SK-N-SH (cell line): ENCODE measurements at regions not wholly inside any gene's neighbourhood (a gene's known extent, or its start where the extent isn't known, plus 50 kb on each side); places are given as distances from the start of the nearest gene placed in this dataset.

Experiments
- CTCF ChIA-PET: fragments of 300-600, 350-600 bp; formaldehyde crosslinking; extraction: SDS; loops from one replicate; lab custom pipeline; 2021; lab: Yijun Ruan, JAX
- POLR2A ChIA-PET: fragments of 350-600 bp; sonication (Branson Sonifier 250); formaldehyde crosslinking; extraction: SDS; loops from one replicate; lab custom pipeline; 2020; ENCODE audit warnings: antibody characterized with exemption, inconsistent platforms; lab: Yijun Ruan, JAX
- DNase-seq: peaks from one replicate; pipeline ENCODE4 v3.0.0; 2012
- H2AFZ ChIP-seq: fragments of 200-600 bp; sonication (generic); 2 replicates; pipeline ENCODE4 v1.8.1; 2016; ENCODE audit warnings: antibody characterized with exemption, mild to moderate bottlenecking, low read depth
- H3F3A ChIP-seq: fragments of 200-600 bp; sonication (generic); replicated peaks from 2 replicates; pipeline ENCODE3; 2016; ENCODE audit warnings: antibody characterized with exemption, mild to moderate bottlenecking; ENCODE audit not compliant: insufficient read depth
- H3K27ac ChIP-seq, 2 experiments: fragments of 200-500 bp in 1 of 2; fragments of 200-600 bp in 1 of 2; sonication (Bioruptor generic) in 1 of 2; sonication (generic), shearing (Covaris generic) in 1 of 2; 2 replicates each; pipeline versions ENCODE4 v1.5.1 to v1.6.1; 2014 to 2016; ENCODE audit warnings: low read depth in 2 of 2, inconsistent platforms in 1 of 2, low read length in 1 of 2, mild to moderate bottlenecking in 1 of 2, mixed read lengths in 1 of 2
- H3K27me3 ChIP-seq: fragments of 200-600 bp; sonication (generic), shearing (Covaris generic); 2 replicates; pipeline ENCODE4 v1.6.1; 2016; ENCODE audit warnings: mixed run types; ENCODE audit not compliant: insufficient read depth
- H3K36me3 ChIP-seq, 2 experiments: fragments of 200-500 bp in 1 of 2; fragments of 200-600 bp in 1 of 2; sonication (Bioruptor generic) in 1 of 2; sonication (generic) in 1 of 2; replicated peaks in 1 of 2; 2 replicates each; pipeline versions ENCODE3 to v1.5.1; 2014 to 2016; ENCODE audit warnings: low read length in 1 of 2, mild to moderate bottlenecking in 1 of 2; ENCODE audit not compliant: insufficient read depth in 2 of 2, control insufficient read depth in 1 of 2
- H3K4me1 ChIP-seq, 2 experiments: fragments of 200-500 bp in 1 of 2; fragments of 200-600 bp in 1 of 2; sonication (Bioruptor generic) in 1 of 2; sonication (generic), shearing (Covaris generic) in 1 of 2; 2 replicates each; pipeline versions ENCODE4 v1.5.1 to v1.6.1; 2014 to 2016; ENCODE audit warnings: low read depth in 1 of 2, low read length in 1 of 2, mixed run types in 1 of 2; ENCODE audit not compliant: insufficient read depth in 2 of 2, control insufficient read depth in 1 of 2
- H3K4me2 ChIP-seq: fragments of 200-600 bp; sonication (generic), shearing (Covaris generic); 2 replicates; pipeline ENCODE4 v1.6.1; 2017; ENCODE audit warnings: mixed run types
- H3K4me3 ChIP-seq, 2 experiments: fragments of 200-500 bp in 1 of 2; fragments of 200-600 bp in 1 of 2; sonication (Bioruptor generic) in 1 of 2; sonication (generic), shearing (Covaris generic) in 1 of 2; 2 replicates each; pipeline versions ENCODE4 v1.5.1 to v1.8.1; 2014 to 2016; ENCODE audit warnings: low read depth in 2 of 2, inconsistent platforms in 1 of 2, low read length in 1 of 2, mild to moderate bottlenecking in 1 of 2, mixed read lengths in 1 of 2, moderate library complexity in 1 of 2
- H3K79me2 ChIP-seq: fragments of 200-600 bp; sonication (generic); 2 replicates; pipeline ENCODE4 v1.8.1; 2017; ENCODE audit warnings: mild to moderate bottlenecking; ENCODE audit not compliant: insufficient read depth
- H3K9ac ChIP-seq: fragments of 200-600 bp; sonication (generic); 2 replicates; pipeline ENCODE4 v1.6.1; 2017; ENCODE audit warnings: mixed run types
- H3K9me2 ChIP-seq: fragments of 200-600 bp; sonication (generic); 2 replicates; pipeline ENCODE4 v1.6.1; 2017; ENCODE audit warnings: mixed run types
- H3K9me3 ChIP-seq: fragments of 200-600 bp; sonication (generic); 2 replicates; pipeline ENCODE4 v1.6.1; 2017; ENCODE audit warnings: mixed run types, mild to moderate bottlenecking, moderate library complexity
- H4K20me1 ChIP-seq: fragments of 200-600 bp; sonication (generic); 2 replicates; pipeline ENCODE4 v1.6.1; 2017; ENCODE audit warnings: mild to moderate bottlenecking, mixed run types; ENCODE audit not compliant: insufficient read depth
- EP300 ChIP-seq, 2 experiments: IDR thresholded peaks; 2 replicates each; pipeline versions ENCODE4 v1.4.0 to v1.6.1; 2012; ENCODE audit warnings: borderline replicate concordance in 1 of 2, low read depth in 1 of 2, low read length in 1 of 2
- MXI1 ChIP-seq: IDR thresholded peaks from 2 replicates; pipeline ENCODE4 v1.6.1; 2012; ENCODE audit warnings: mild to moderate bottlenecking, low read depth, low read length, improper control_type of control experiment
- NFIC ChIP-seq: IDR thresholded peaks from 2 replicates; pipeline ENCODE4 v1.4.0; 2012; ENCODE audit warnings: borderline replicate concordance
- NRF1 ChIP-seq: IDR thresholded peaks from 2 replicates; pipeline ENCODE4 v1.6.1; 2012; ENCODE audit warnings: low read depth, mild to moderate bottlenecking, low read length
- RAD21 ChIP-seq: IDR thresholded peaks from 2 replicates; pipeline ENCODE4 v1.6.1; 2012; ENCODE audit warnings: mild to moderate bottlenecking, low read length
- TAF1 ChIP-seq: IDR thresholded peaks from 2 replicates; pipeline ENCODE4 v1.6.1; 2012; ENCODE audit warnings: low read depth, mild to moderate bottlenecking, low read length, moderate library complexity, borderline replicate concordance
- WGBS: methylation state at CpG from one replicate; pipeline ENCODE4 v1.1.6; 2017; ENCODE audit warnings: low lambda C conversion rate; 5-methylcytosine and 5-hydroxymethylcytosine counted together
- TF ChIP-seq, protein P1 (sequence below): fragments of 200-600 bp; sonication (generic); IDR thresholded peaks from 2 replicates; pipeline ENCODE4 v1.6.1; 2017; ENCODE audit warnings: antibody characterized with exemption, mild to moderate bottlenecking, moderate library complexity
- TF ChIP-seq, protein P2 (sequence below): IDR thresholded peaks from 2 replicates; pipeline ENCODE4 v1.4.0; 2012; ENCODE audit warnings: low read depth, borderline replicate concordance

DNA sequence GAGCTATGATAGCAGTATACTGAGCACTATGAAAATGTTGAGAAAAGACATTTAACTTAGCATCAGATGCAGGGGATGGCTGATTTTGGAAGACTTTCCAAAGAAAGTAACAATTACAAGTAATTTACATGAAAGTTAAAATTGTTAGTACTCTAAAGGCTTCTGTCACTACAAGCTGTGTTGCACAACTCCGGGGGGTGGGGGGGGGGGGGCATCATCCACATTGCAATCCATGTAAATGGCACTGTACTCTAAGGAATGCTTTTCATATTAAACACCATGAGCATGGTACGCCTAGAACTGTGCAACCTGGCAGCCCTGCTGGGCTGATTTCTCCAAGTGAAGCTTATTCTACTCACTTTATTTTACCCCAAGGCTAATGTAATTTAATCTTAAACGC is 363.4 kb downstream of the TMA16 start:
- ChIA-PET CTCF (interaction anchor here (0.6 kb wide), 1 partner anchor 525 kb away, joined by 4 read pairs; no protein-coding TSS in a partner anchor), POLR2A (no interaction called here)
- H4K20me1 ChIP-seq = no peaks in the 10 kb centered on the region
- WGBS = 0% methylated on average over 3 of the region's 3 CpGs
- H3K4me1 ChIP-seq = no peaks in the 10 kb centered on the region
- no peak for DNase-seq
- no peaks in the 10 kb centered on the region for H3K9me3 ChIP-seq
- no peak overlapping the region for H2AFZ ChIP-seq
- no peaks in the 10 kb centered on the region for H3K27me3 ChIP-seq
- H3K4me2 ChIP-seq = no peak overlapping the region
- TF ChIP-seq MXI1 (no peak), RAD21 (no peak), NFIC (no peak)
- TF ChIP-seq, protein P1, sequence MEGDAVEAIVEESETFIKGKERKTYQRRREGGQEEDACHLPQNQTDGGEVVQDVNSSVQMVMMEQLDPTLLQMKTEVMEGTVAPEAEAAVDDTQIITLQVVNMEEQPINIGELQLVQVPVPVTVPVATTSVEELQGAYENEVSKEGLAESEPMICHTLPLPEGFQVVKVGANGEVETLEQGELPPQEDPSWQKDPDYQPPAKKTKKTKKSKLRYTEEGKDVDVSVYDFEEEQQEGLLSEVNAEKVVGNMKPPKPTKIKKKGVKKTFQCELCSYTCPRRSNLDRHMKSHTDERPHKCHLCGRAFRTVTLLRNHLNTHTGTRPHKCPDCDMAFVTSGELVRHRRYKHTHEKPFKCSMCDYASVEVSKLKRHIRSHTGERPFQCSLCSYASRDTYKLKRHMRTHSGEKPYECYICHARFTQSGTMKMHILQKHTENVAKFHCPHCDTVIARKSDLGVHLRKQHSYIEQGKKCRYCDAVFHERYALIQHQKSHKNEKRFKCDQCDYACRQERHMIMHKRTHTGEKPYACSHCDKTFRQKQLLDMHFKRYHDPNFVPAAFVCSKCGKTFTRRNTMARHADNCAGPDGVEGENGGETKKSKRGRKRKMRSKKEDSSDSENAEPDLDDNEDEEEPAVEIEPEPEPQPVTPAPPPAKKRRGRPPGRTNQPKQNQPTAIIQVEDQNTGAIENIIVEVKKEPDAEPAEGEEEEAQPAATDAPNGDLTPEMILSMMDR = no peak
- H3K36me3 ChIP-seq = no peaks in the 10 kb centered on the region
- no peak overlapping the region for H3K27ac ChIP-seq
- no peaks in the 10 kb centered on the region for H3K79me2 ChIP-seq
- no peak overlapping the region for H3K4me3 ChIP-seq
- H3K9ac ChIP-seq = no peak overlapping the region
- H3F3A ChIP-seq = no peaks in the 10 kb centered on the region
- H3K9me2 ChIP-seq = no peaks in the 10 kb centered on the region

DNA sequence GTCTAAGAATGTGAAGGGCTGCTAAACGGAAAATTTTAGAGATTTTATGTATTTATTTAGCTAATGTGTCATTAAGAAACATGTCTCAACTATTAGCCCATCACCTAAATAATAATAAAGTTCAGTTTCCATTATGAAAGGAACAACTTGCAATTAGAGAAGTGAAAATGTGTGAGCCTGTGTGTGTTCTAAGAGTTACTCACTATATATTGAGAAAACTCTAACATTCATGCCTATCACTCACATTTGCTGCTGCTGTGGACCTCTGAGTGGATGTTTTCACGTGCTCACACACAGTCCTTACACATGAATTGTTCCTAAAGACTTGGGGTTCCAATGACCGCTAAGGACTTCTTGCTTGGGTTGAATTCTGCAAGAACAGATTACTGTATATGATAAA is 364.0 kb downstream of the TMA16 start:
- Histone ChIP-seq H3K27ac (no peak overlapping the region), H3F3A (no peaks in the 10 kb centered on the region), H3K4me3 (no peak overlapping the region), H3K36me3 (no peaks in the 10 kb centered on the region), H3K27me3 (no peaks in the 10 kb centered on the region), H3K79me2 (no peaks in the 10 kb centered on the region), H3K9me2 (no peaks in the 10 kb centered on the region), H4K20me1 (no peaks in the 10 kb centered on the region), H3K4me2 (no peak overlapping the region), H3K9me3 (no peaks in the 10 kb centered on the region), H3K9ac (no peak overlapping the region), H3K4me1 (no peaks in the 10 kb centered on the region), H2AFZ (0 out of 2 replicates have a peak overlapping the region, but pooled peaks have one; percentile 16)
- CTCF ChIA-PET = no interaction called here
- TF ChIP-seq EP300 (IDR thresholded peaks at IDR 0.05; ENCODE audit: borderline replicate concordance in 1 of 2, low read depth in 1 of 2, low read length in 1 of 2) = no peak
- TF ChIP-seq TAF1 = no peak
- no peak for TF ChIP-seq NFIC
- POLR2A ChIA-PET = no interaction called here
- no peak for DNase-seq
- under 1% methylated on average over 3 of the region's 3 CpGs for WGBS

DNA sequence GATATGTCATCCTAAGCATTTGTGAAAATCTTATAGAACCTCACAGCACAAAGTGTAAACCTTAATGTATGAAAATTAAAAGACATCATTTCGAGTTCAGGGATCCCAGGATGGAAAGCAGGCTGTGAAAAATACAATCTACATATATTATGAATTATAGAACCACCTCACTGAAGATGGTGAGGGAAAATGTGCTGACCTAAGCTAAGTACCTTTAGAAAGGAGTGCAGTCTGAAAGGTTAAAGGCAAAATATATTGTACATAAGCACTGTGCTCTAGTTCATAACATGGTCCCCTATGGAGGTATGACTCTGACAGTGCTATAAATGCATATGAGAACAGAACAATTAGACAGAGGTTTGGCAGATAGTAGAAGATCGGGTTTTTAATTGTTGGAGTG is 368.6 kb downstream of the TMA16 start:
- Histone ChIP-seq H3K4me3 (no peak overlapping the region), H3F3A (no peaks in the 10 kb centered on the region), H3K79me2 (no peaks in the 10 kb centered on the region), H3K27ac (no peak overlapping the region), H4K20me1 (no peaks in the 10 kb centered on the region), H3K4me2 (no peak overlapping the region), H3K36me3 (no peaks in the 10 kb centered on the region), H3K4me1 (no peaks in the 10 kb centered on the region), H3K9ac (no peak overlapping the region), H3K27me3 (no peaks in the 10 kb centered on the region), H3K9me2 (no peaks in the 10 kb centered on the region), H2AFZ (no peak overlapping the region), H3K9me3 (no peaks in the 10 kb centered on the region)
- DNase-seq = no peak
- ChIA-PET CTCF (no interaction called here), POLR2A (no interaction called here)
- WGBS = 0% methylated on average over 2 of the region's 2 CpGs
- TF ChIP-seq EP300 (IDR thresholded peaks at IDR 0.05; ENCODE audit: borderline replicate concordance in 1 of 2, low read depth in 1 of 2, low read length in 1 of 2) = no peak
- no peak for TF ChIP-seq NRF1
- no peak for TF ChIP-seq NFIC
- TF ChIP-seq, protein P2, sequence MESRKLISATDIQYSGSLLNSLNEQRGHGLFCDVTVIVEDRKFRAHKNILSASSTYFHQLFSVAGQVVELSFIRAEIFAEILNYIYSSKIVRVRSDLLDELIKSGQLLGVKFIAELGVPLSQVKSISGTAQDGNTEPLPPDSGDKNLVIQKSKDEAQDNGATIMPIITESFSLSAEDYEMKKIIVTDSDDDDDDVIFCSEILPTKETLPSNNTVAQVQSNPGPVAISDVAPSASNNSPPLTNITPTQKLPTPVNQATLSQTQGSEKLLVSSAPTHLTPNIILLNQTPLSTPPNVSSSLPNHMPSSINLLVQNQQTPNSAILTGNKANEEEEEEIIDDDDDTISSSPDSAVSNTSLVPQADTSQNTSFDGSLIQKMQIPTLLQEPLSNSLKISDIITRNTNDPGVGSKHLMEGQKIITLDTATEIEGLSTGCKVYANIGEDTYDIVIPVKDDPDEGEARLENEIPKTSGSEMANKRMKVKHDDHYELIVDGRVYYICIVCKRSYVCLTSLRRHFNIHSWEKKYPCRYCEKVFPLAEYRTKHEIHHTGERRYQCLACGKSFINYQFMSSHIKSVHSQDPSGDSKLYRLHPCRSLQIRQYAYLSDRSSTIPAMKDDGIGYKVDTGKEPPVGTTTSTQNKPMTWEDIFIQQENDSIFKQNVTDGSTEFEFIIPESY = no peak
